Activated CD4-positive, CD25-positive, alpha-beta regulatory T cell (primary cell): ENCODE measurements at regions not wholly inside any gene's neighbourhood (a gene's known extent, or its start where the extent isn't known, plus 50 kb on each side); places are given as distances from the start of the nearest gene placed in this dataset.

ENCODE experiments used
- DNase-seq, 4 experiments: peaks; one replicate each; lab custom pipeline; 2025; lab: John Stamatoyannopoulos, UW

DNA sequence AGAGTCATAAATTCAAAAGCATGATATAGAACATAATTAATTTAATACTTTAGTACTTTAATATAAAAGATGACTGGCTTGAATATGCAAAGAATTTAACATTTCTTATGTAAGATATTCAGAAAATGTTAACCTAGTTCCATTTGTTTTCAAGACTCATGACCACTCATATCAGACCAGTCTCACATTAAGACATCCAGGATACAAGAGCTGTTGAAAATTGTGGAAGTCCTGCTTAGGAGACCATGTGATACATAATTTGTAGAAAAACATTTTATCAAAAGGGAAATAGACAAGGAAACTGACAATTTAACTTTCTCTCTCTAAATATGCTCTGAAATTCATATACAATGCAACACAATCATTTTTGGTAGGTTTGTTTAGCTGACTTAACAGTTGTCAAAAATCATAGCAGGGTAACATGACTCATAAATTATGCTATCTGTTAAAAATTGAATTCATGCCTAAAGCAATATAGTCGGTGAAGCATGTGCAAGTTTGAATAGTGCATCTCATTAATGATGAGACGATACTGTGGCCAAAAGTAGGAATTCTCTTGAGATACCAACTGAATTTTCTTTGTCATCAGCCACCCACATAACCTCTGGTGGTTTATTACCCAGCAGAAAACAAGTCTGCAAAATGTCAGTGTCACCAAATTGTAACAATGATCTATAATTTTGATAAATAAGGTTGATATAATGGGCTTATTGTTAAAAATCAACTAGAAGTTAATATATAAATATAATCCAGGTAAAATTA, 211.4 kb downstream of the GASK1B start:
- no peak for DNase-seq

DNA sequence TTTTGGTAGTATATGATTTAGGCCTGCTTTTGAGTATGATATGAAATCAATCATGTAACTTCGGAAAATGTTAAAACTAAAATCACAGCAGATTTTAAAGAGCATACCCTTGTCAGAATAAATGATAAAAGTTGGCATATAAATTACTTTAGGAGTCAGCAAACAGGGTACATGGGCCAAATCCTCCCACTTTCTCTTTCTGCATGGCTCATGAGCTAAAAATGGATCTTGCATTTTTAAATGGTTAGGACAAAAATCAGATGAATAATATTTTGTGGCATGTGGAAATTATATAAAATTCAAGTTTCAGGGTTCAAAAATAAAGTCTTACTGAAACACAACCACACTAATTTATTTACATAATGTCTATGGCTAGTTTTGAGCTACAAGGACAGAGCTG, 214.9 kb downstream of the GASK1B start:
- no peak for DNase-seq

DNA sequence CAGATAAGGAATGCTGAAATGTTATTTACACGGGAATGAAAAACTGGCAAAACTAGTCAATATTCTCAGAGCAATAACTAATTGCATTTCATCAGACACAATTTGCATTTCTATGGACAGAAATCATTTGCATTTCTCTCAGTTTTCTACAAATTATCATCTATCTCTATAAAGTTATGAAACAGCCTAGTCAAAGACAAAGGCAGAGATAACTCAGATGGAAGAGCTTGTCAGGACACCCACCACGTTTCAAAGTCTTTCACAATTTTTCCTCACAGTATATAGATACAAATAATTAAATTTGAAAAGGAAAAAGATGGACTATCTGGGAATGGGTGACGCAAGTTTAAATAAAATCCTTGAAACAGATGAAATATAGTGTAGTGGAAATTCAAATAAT, 230.8 kb downstream of the GASK1B start:
- no peak for DNase-seq

DNA sequence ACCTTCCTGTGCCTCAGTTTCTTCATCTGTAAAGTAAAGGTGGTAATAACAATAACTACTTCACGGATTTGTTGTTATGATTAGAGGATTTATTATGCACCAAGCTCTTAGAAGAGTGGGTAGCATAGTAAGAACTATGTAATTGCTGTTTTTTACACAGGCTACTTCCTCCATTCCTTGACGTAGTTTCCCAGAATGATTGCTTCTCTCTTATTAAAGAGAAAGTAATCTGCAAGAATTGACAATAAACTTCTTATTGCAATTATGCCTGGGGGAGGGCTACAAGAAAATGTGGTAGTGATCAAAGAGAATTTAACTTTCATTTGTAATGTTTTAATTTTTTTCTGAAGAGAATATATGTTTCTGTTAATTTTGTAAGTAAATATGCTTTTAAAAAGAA, 238.7 kb downstream of the GASK1B start:
- no peak for DNase-seq

DNA sequence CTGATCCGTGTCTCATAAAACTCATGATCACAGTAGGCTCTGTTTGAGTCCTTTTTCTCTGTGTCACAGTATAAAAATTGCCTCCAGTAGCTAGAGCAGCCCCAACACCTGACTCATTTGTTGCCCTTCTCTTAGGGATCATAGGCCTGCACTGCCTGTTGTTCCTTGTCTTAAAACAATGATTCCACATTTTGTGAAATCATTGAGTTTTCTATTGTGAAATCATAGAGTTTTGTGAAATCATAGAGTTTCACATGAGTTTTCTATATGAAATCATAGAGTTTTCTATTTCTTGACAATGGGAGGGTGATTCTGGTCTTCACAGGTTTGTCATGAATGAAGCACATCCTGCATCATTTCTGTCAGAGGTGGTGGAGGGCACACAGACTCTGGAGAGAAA, 239.9 kb downstream of the GASK1B start:
- DNase-seq: no peak

DNA sequence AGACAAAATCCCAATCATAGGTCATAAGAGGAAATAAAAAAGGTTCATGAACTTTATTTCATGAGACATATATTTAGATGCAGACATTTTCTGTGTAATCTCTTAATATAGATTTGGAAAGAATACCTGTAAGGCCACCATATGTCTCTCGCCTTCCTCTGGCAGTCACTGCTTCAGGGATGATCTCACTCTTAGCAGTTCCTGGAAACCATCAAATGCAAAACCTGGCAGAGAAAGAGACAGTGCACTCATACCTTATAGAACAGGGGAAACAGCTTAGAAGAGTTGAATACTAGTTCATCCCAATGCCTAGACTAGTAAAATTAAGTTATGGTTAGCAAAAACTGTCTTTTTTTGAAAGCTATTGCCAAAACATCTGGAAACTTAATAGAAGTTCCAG, 243.3 kb downstream of the GASK1B start:
- no peak for DNase-seq

DNA sequence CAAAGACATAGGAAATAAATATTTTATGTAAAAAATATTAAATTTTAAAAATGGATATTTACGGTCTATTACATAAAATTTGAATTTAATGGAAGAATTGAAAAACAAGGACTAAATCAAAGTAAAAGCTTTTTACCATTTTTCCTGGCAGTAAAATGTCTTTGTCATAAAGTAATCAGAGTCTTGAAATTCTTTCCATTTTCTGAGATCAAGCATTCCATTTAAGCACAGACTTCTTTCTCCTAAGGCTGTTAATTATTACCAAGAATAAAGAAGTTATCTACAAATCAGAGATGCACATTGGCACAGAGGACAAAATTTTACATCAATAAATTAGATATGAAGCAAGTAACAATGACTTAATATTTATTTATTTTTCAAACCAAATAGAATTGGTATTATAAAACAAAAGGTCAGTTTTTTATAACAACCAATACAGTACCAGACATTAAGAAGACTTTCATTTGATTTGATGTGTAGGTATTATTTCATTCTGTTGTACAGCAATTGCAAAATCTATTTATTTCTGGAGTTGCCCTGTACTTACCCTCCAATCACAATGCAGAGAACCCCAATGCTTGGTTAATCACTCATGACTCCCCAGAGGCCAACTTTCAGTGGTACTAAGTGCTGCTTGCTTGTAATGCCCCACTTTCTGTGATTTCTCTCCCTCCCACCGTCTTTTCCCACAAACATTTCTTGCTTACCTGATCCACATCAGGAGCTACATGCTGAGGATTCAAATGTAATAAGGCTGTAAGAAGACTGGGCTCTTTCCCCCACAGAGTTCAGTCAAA, 254.6 kb downstream of the GASK1B start:
- no peak for DNase-seq

DNA sequence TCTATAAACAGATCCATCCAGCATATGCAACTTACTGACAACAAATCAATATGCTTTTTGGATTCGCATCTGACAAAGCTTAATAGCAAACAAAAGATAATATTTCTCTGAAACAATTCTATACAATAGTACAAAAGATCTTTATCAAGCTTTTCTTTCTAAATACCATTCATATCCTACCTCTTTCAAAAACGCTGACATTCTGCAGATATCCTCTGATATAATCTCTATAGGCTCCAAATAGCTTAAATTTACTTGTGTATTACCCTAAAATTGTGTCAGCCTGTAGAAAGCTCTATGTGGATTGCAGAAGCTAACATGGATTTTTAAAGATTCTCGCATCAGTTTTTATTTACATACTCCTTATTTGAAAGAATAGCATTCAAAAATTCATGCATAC, 260.6 kb downstream of the GASK1B start:
- no peak for DNase-seq

DNA sequence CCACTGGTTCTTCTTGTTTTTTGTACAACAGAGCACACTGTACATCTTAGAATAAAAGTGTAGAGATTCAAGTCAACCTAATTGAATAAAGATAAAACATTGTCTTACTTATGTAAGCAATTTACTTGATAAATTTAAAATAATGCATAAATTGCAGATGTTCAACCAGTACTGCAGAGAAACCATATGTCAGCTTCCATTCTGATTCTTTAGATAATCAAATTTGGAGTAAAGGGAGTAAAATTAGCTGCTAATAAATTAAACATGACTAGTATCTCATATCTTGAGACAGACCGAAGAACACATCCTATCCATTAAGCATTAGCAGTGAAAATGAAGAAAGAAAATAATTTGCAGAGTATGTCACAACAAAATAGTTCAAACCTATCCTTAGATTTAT, 261.2 kb downstream of the GASK1B start:
- no peak for DNase-seq

DNA sequence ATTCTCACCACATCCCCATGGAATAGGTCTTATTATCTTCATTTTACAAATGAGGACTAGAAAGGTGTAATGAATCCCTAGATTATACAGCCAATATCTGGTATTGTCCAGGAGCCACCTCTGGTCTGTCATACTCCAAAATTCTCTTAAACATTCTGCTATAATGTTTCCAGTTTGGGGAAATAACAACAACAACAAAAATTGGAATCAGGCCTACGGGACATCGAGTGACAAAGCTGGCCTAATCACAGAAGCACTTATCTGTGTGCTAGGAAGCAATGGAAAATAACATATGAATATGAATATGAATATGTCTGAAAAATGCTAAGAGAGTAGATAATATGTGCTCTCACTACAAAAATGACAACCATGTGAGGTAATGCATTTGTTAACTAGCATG, 264.1 kb downstream of the GASK1B start:
- DNase-seq: no peak

DNA sequence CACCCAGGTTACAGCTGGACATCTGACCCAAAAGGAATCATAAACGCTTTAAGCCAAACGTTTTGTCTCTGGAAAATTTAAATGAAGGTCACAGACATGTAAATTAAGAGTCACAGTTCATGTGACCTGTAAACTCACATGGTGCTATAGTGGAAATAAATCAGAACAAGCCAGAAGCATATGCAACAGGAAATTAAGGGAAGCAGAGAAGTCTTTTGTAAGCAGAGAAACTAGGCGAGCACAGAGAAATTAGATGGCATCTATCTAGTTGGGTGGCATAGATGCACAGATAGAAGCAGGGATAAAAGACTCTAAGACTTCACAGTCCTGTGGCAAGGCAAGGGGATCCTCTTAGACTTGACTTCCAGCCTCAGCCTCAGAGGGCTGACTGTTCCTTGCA, 264.8 kb downstream of the GASK1B start:
- DNase-seq: no peak

DNA sequence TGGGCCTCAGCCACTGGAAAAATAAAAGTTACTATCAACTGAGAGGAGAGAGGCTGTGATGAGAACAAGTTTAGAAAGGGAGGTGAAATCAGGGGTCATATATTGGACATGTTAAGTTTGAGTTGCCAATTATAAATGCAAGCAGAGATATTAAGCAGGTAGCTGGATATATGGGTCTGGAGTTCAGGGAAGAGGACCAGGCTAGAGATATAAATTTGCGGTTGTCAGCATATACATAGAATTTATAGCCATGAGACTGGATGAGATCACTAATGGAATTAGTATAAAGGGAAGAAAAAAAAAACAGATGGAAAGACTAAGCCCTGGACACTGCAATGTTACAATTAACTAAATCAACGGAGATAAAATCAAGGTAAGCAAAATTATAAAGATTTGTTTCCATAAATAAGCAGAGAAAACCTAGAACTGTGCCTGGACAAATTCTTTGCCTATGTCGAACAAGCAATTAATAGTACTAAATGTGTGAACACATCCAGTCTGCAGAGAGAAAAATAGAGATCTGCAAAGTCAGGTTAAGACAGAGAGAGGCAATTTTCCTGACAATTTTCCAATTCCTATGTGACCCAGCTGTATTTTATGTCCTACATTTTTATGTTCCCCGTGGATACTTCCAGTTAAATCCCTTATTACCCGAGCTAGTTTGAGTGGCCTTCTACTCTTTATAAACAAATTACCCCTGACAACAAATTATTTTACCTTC, 265.4 kb downstream of the GASK1B start:
- no peak for DNase-seq

DNA sequence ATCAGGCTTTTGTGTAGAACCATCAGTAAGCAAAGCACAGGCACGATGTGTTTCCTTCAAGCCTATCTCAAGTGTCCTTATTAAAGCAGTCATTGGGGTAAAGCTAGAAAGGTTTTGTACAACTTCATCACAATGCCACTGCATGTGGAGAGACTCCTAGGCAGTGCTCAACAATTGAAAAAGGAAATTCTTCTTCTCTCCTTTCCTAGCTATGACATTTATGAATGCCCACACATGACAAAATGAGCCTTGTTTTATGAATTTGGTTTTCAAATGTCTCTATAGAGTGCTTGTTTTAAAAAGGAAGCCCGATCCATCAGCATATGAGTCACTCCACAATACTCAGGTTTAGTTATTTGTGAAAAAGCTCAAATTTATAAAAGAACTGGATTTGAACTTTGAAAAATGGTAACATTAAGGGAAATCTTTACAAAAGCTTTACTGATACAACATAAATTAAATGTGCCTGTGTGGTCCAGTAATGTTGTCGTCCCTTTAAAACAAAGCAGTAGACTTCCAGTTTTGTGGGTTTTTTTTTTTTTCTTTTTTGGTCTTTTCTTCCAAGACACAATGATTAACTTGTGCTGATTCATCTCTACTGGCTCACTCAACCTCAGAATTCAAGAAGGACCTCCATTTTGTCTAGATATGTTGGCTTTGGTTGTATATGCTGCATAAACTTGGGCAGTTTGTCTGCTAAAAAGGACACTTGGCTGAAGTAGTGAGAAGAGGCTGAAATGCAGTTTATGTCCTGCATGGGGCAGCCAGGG, 273.8 kb downstream of the GASK1B start:
- no peak for DNase-seq

DNA sequence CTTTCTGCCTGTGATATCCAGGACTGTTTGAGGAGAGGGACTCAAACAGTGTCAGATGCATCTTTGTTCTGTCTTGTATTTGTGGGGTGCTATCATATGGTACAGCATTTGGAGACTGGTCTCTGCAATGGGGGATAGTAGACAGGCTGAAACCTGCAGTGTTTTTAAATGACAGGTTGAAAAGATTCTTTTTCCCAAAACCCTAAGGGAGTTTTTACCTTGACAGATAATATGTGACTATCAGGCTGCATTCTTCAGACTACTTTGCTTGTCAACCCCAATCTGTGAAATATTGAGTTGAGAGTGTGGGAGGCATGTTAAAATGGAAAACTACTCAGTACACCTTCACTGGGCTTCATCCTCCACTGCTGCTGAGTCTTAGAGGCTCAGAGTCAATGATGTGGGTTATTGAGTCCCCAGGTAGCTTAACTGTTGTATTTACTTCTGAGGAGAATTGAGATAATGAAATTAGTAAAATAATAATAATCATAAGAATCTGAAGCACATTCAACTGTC, 274.9 kb downstream of the GASK1B start:
- no peak for DNase-seq

DNA sequence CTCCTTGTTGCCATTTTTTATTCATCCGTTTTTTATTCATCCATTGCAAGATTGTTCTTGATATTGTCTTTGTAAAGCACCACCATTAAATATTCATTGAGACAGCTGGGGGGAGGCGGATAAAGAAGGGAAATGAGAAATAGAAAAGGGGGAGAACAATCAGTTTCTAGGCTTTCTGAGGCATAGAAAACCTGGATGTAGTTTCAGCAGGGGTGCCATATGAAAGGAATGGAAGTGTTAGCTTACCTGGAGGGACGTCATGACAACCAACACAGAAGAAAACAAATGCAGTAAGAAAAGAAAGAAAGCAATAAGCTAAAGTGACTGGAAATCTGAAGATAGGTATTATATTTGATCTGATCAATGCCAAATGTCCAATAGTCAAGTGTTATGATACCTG, 276.1 kb downstream of the GASK1B start:
- DNase-seq: no peak

DNA sequence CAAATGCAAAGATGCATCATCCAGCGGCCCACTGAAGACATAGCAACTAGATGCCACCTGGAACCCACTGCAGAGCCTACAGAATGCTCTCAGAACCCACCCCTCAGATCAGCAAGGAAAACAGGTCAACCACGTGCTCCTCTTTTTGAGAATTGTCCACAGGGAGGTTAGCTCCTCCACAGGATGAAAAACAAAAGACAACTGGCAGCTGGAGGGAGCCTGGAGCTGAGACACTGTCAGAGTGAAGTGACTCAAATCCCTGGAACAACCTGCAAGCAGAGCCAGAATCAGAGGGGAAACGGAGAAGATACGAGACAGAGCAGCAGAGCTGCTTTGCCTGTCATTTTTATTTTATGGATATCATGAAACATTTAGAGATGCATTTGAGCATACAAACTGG, 277.6 kb downstream of the GASK1B start:
- no peak for DNase-seq

DNA sequence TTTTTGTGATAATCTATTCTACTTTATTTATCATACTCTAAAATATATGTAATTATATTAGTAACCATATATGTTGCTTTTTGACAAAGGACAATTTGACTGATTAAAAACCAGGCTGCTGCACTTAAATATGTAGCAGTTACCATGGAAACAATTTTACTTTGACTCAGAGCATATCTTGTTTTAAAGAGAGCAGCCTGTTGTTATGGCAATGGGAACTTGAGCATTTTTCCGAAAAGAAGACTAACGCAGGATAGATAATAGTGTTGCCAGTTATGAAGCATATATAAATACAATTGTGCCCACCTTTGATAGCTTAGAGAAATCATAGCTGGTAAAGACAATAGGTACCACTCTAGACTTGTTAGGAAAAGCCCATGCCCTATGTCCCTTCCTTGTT, 283.0 kb downstream of the GASK1B start:
- no peak for DNase-seq

DNA sequence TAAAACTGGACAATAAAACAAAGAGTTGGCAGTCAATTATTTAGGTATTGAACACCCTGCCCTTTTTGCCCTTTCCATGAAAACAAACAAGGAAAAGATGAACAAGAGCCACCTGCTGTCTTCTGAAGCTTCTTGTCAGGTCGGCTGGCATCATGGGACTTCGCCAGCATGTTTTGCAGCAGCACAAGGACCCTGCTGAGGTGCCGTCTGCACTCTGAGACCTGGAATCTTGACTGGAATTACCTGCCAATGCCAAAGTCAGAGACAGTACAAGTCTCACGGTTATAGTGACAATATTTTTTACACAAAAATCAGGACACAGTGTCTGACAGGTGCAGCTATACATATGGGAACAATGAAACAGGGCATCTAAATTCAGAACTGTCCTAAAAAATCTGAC, 284.5 kb downstream of the GASK1B start:
- DNase-seq: no peak

DNA sequence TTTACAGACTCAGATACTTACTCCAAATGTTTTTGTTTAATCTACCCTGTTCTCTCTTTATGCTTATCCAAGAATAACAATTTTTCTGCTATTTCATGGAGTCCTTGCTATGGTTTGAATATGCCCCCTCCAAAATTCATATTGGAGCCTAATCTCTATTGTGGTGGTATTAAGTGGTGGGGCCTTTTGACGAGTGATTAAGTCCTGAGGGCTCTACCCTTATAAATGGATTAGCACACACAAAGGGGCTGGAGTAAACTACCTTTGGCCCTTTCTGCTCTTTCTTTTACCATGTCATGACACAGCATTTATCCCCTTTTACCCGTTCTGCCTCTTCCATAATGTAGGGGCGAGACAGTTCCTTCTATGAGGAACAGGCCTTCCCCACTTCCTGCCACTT, 285.5 kb downstream of the GASK1B start:
- DNase-seq: no peak

DNA sequence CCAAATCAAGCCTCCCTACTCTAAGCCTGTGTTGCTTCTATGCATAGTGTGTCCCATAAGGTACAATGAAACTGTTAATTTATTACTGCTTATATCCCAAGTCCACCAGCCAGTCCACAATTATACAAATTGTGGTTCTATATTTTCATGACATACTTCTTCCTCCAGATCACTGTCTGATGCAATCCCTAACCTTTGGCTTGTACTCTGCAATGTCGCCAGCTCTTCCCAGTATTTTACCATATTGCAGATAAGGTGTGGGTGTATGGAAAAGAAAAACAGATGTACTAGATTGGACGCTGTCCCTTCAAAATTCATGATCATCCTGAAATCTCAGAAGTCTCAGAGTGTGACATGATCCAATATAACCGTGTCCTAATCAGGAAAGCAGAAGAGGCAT, 286.2 kb downstream of the GASK1B start:
- no peak for DNase-seq

DNA sequence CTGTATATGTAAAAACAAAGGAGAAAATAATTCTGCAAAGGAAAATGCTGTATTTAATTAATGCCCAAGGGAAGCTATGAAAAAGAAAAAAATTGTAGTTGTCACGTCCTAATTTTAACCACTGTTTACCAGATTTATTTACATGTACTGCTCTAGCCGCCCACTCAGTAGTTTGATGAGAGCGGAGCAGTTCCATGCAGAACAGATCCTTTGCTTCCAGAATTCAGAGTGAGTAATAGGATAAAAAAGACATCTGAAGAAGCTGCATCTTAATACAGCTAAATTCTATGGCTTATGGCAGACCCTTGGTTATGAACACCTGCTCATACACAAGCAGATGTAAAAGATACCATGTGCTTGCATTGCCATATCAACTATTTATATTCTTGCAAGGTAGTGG, 287.0 kb downstream of the GASK1B start:
- no peak for DNase-seq

DNA sequence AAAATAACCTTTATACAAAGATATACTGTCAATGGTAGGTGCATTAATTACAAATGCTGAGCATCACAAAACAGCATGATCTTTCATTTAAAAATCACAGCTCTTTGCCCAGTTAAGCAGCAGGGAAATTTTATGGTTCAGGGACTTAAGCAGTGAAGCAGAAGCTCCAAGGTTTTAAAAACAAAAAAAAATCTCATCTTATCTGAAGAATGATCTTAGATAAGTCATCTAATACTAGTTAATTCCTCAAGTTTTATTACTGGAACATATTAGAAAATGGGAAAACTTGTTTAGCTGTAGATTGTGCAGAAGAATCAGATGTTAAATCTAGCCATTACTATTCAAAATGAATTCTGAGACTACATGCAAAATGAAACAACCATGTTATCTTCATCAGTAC, 289.9 kb downstream of the GASK1B start:
- no peak for DNase-seq
